HCT116 (cell line): ENCODE measurements at regions not wholly inside any gene's neighbourhood (a gene's known extent, or its start where the extent isn't known, plus 50 kb on each side); places are given as distances from the start of the nearest gene placed in this dataset.

Experiments used
- ATAC-seq: fragments of 200-7000 bp; cut with Tn5 transposase; 2 replicates; pipeline ENCODE4 v1.9.1; 2020; ENCODE audit warnings: mild to moderate bottlenecking, moderate library complexity
- BruUV-seq: library from RNA; stranded (reverse); fragments of 400-500 nt; replicated peaks from 2 replicates; lab custom pipeline; 2021; lab: Mats Ljungman, UMichigan
- CTCF ChIA-PET: fragments of 300-600 bp; sonication (Branson Sonifier 250); formaldehyde crosslinking; loops from one replicate; lab custom pipeline; 2021; ENCODE audit warnings: antibody characterized with exemption; lab: Charles Lee
- POLR2A ChIA-PET: fragments of 300-600, 350-600 bp; sonication (Branson Sonifier 250); formaldehyde crosslinking; loops from one replicate; lab custom pipeline; 2021; ENCODE audit warnings: antibody characterized with exemption; lab: Charles Lee
- RAD21 ChIA-PET, 2 experiments: fragments of 300-600 bp; sonication (Branson Sonifier 250); formaldehyde crosslinking; loops; one replicate each; lab custom pipeline; 2023; ENCODE audit warnings: low total read pairs in 2 of 2; ENCODE audit not compliant: uncharacterized antibody in 2 of 2, unreplicated experiment in 2 of 2, low non-redundant PET in 1 of 2; lab: Charles Lee
- DNase-seq: peaks from one replicate; pipeline ENCODE4 v3.0.0-alpha.2; 2010; ENCODE audit warnings: low read depth, low spot score
- H2AFZ ChIP-seq: fragments of 200-600 bp; shearing (Covaris generic), sonication (generic); 2 replicates; pipeline ENCODE4 v1.6.1; 2017; ENCODE audit warnings: low read depth, mixed run types, mixed read lengths, antibody characterized with exemption, low read length; ENCODE audit not compliant: poor library complexity, severe bottlenecking
- H3K27ac ChIP-seq: 2 replicates; pipeline ENCODE4 v1.5.1; 2012; ENCODE audit warnings: low read depth, low read length
- H3K27me3 ChIP-seq: fragments of 200-600 bp; sonication (generic); 2 replicates; pipeline ENCODE4 v1.6.1; 2016; ENCODE audit warnings: mixed run types, low read length, mixed read lengths; ENCODE audit not compliant: insufficient read depth
- H3K36me3 ChIP-seq, 2 experiments: fragments of 200-500 bp in 1 of 2; fragments of 200-600 bp in 1 of 2; sonication (Bioruptor generic) in 1 of 2; sonication (generic) in 1 of 2; 2 replicates each; pipeline versions ENCODE4 v1.5.1 to v1.6.1; 2014 to 2016; ENCODE audit warnings: low read length in 2 of 2, inconsistent platforms in 1 of 2, mixed read lengths in 1 of 2, mixed run types in 1 of 2; ENCODE audit not compliant: insufficient read depth in 2 of 2, control insufficient read depth in 1 of 2
- H3K4me1 ChIP-seq, 2 experiments: fragments of 200-600 bp in 1 of 2; sonication (generic) in 1 of 2; 2 replicates each; pipeline versions ENCODE4 v1.5.1 to v1.6.1; 2012 to 2017; ENCODE audit warnings: low read length in 2 of 2, inconsistent platforms in 1 of 2, mild to moderate bottlenecking in 1 of 2, mixed read lengths in 1 of 2, mixed run types in 1 of 2, moderate library complexity in 1 of 2; ENCODE audit not compliant: insufficient read depth in 2 of 2, control insufficient read depth in 1 of 2
- H3K4me2 ChIP-seq: fragments of 200-600 bp; sonication (generic); 2 replicates; pipeline ENCODE4 v1.6.1; 2017; ENCODE audit warnings: mixed run types, low read length, mixed read lengths
- H3K4me3 ChIP-seq, 2 experiments: fragments of 200-600 bp in 1 of 2; sonication (generic) in 1 of 2; replicated peaks in 1 of 2; 2 replicates each; pipeline ENCODE4 v1.5.1; 2011 to 2016; ENCODE audit warnings: low read length in 2 of 2, control low read depth in 1 of 2, low read depth in 1 of 2, mild to moderate bottlenecking in 1 of 2, mixed read lengths in 1 of 2, mixed run types in 1 of 2
- H3K79me2 ChIP-seq: fragments of 200-600 bp; sonication (generic); 2 replicates; pipeline ENCODE4 v1.6.1; 2017; ENCODE audit warnings: mild to moderate bottlenecking, mixed run types, low read length, moderate library complexity, mixed read lengths; ENCODE audit not compliant: insufficient read depth
- H3K9ac ChIP-seq: fragments of 200-600 bp; sonication (generic); 2 replicates; pipeline ENCODE4 v1.6.1; 2016; ENCODE audit warnings: low read length, mixed read lengths
- H3K9me2 ChIP-seq: fragments of 200-600 bp; sonication (generic), shearing (Covaris generic); 2 replicates; pipeline ENCODE4 v1.6.1; 2017; ENCODE audit warnings: mixed run types, mild to moderate bottlenecking, moderate library complexity; ENCODE audit not compliant: insufficient read depth
- H3K9me3 ChIP-seq, 2 experiments: fragments of 200-500 bp in 1 of 2; fragments of 200-600 bp in 1 of 2; sonication (Bioruptor generic) in 1 of 2; sonication (generic) in 1 of 2; 2 replicates each; pipeline ENCODE4 v1.6.1; 2014 to 2017; ENCODE audit warnings: low read length in 2 of 2, mixed read lengths in 2 of 2, inconsistent platforms in 1 of 2, low read depth in 1 of 2, mild to moderate bottlenecking in 1 of 2, mixed run types in 1 of 2, moderate library complexity in 1 of 2; ENCODE audit not compliant: control insufficient read depth in 1 of 2, insufficient read depth in 1 of 2
- H4K20me1 ChIP-seq: fragments of 200-600 bp; sonication (generic), shearing (Covaris generic); 2 replicates; pipeline ENCODE4 v1.6.1; 2017; ENCODE audit warnings: mixed run types, mild to moderate bottlenecking, moderate library complexity; ENCODE audit not compliant: insufficient read depth
- CBX3 ChIP-seq: IDR thresholded peaks from 2 replicates; pipeline ENCODE4 v1.6.1; 2012; ENCODE audit warnings: low read depth
- CEBPB ChIP-seq: IDR thresholded peaks from 2 replicates; pipeline ENCODE4 v1.6.1; 2012; ENCODE audit warnings: low read depth
- EGR1 ChIP-seq: IDR thresholded peaks from 2 replicates; pipeline ENCODE4 v1.6.1; 2012; ENCODE audit warnings: low read depth
- ELF1 ChIP-seq: IDR thresholded peaks from 2 replicates; pipeline ENCODE4 v1.6.1; 2012; ENCODE audit warnings: low read depth, borderline replicate concordance
- EZH2 ChIP-seq: fragments of 200-600 bp; sonication (generic); IDR thresholded peaks from 2 replicates; pipeline ENCODE4 v1.6.1; 2017; ENCODE audit warnings: antibody characterized with exemption, mixed run types
- EZH2phosphoT487 ChIP-seq: fragments of 200-600 bp; IDR thresholded peaks from 2 replicates; pipeline ENCODE4 v1.6.1; 2018; ENCODE audit warnings: antibody characterized with exemption, borderline replicate concordance
- FOSL1 ChIP-seq: IDR thresholded peaks from 2 replicates; pipeline ENCODE4 v1.6.1; 2012; ENCODE audit warnings: low read depth
- JUND ChIP-seq: IDR thresholded peaks from 2 replicates; pipeline ENCODE4 v1.6.1; 2012
- POLR2A ChIP-seq: IDR thresholded peaks from 2 replicates; pipeline ENCODE4 v1.7.0; 2011; ENCODE audit warnings: borderline replicate concordance; ENCODE audit not compliant: insufficient read depth, insufficient read length; ENCODE audit errors: extremely low read depth
- POLR2AphosphoS5 ChIP-seq: IDR thresholded peaks from 2 replicates; pipeline ENCODE4 v1.6.1; 2011; ENCODE audit warnings: mild to moderate bottlenecking, low read depth, low read length, moderate library complexity
- RAD21 ChIP-seq: IDR thresholded peaks from 2 replicates; pipeline ENCODE4 v1.6.1; 2012; ENCODE audit warnings: low read depth, mild to moderate bottlenecking
- SP1 ChIP-seq: IDR thresholded peaks from 2 replicates; pipeline ENCODE4 v1.6.1; 2012; ENCODE audit warnings: low read depth
- SRF ChIP-seq: IDR thresholded peaks from 2 replicates; pipeline ENCODE4 v1.6.1; 2012; ENCODE audit warnings: low read depth
- TCF7L2 ChIP-seq: IDR thresholded peaks from 2 replicates; pipeline ENCODE4 v1.7.0; 2011; ENCODE audit warnings: borderline replicate concordance, inconsistent platforms; ENCODE audit not compliant: insufficient read depth, insufficient read length; ENCODE audit errors: extremely low read depth
- intact Hi-C: fragments of 100-400 bp; cut with micrococcal nuclease; formaldehyde crosslinking; loops from 2 replicates; pipeline ENCODE4 v1.10.0; 2022
- TF ChIP-seq, protein P1 (sequence below): IDR thresholded peaks from 2 replicates; pipeline ENCODE4 v1.6.1; 2011; ENCODE audit warnings: mild to moderate bottlenecking, low read length, moderate library complexity; ENCODE audit not compliant: insufficient replicate concordance; ENCODE audit errors: extremely low read depth
- TF ChIP-seq, protein P2 (sequence below), 3 experiments: fragments of 200-600 bp in 1 of 3; sonication (generic) in 1 of 3; IDR thresholded peaks in 2 of 3; conservative IDR thresholded peaks in 1 of 3; 2 replicates each; pipeline ENCODE4 v1.5.1; 2012 to 2017; ENCODE audit warnings: low read depth in 2 of 3, low read length in 2 of 3, antibody characterized with exemption in 1 of 3, borderline replicate concordance in 1 of 3, control low read depth in 1 of 3, mild to moderate bottlenecking in 1 of 3, mixed read lengths in 1 of 3, mixed run types in 1 of 3, moderate library complexity in 1 of 3; ENCODE audit not compliant: insufficient read depth in 1 of 3
- TF ChIP-seq, protein P3 (sequence below): IDR thresholded peaks from 2 replicates; pipeline ENCODE4 v1.6.1; 2012

DNA sequence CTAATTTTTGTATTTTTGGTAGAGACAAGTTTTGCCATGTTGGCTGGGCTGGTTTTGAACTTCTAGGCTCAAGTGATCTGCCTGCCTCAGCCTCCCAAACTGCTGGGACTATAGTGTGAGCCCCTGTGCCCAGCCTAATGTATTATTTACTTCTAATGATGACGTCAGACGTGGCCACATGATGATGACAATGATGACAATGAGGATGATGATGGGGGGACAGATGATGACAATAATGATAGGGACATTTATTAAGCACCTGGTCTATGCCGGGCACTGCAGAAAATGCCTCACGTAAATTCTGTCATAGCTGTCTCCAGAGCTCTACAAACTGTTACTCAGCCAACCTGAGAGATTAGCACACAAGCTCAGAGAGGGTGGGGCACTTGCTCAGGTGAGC is 169.3 kb downstream of the SHANK2 start:
- ChIA-PET POLR2A (no interaction called here), CTCF (no interaction called here), RAD21 (no interaction called here)
- Histone ChIP-seq H4K20me1 (no peaks in the 10 kb centered on the region), H3K27ac (no peak overlapping the region), H3K27me3 (no peaks in the 10 kb centered on the region), H3K4me1 (no peaks in the 10 kb centered on the region), H3K9ac (no peak overlapping the region), H3K9me2 (no peaks in the 10 kb centered on the region), H3K4me2 (no peak overlapping the region), H3K36me3 (no peaks in the 10 kb centered on the region), H2AFZ (no peak overlapping the region), H3K79me2 (no peaks in the 10 kb centered on the region), H3K4me3 (no peak overlapping the region), H3K9me3 (no peaks in the 10 kb centered on the region)
- no peak for TF ChIP-seq POLR2A
- TF ChIP-seq ELF1 = no peak
- TF ChIP-seq CEBPB = no peak
- TF ChIP-seq JUND = no peak
- no peak for TF ChIP-seq EZH2phosphoT487
- TF ChIP-seq FOSL1 = no peak
- no peak for TF ChIP-seq SRF
- DNase-seq = no peak
- BruUV-seq = no TSS peak
- intact Hi-C loops = no loop called here
- no peak for ATAC-seq

DNA sequence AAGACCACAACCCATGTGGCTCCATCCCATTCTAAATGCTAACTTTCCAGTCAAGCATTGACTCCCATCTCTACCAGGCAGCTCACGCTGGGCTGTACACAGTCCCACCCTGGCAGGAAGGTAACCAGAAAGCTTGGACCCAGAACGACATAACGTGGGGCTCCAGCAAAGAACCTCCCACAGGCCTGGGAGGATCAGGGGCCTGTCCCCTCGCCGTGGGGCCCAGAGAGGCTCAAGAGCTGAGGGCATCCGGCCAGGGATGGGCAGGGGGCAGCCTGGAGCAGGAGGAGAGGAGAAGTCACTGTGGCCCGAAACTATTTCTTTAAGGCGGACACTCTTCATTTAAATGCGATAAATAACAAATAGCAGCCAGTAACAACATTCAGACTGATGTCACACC is 169.9 kb downstream of the SHANK2 start:
- Histone ChIP-seq H3K36me3 (no peaks in the 10 kb centered on the region), H3K4me2 (no peak overlapping the region), H3K4me1 (no peaks in the 10 kb centered on the region), H3K4me3 (no peak overlapping the region), H3K27ac (no peak overlapping the region), H3K9me2 (no peaks in the 10 kb centered on the region), H3K9me3 (no peaks in the 10 kb centered on the region), H3K9ac (no peak overlapping the region), H2AFZ (no peak overlapping the region), H3K27me3 (no peaks in the 10 kb centered on the region), H4K20me1 (no peaks in the 10 kb centered on the region), H3K79me2 (no peaks in the 10 kb centered on the region)
- RAD21 ChIA-PET = no interaction called here
- DNase-seq (no peak), ATAC-seq (no peak)
- POLR2A ChIA-PET = no interaction called here
- intact Hi-C loops = no loop called here
- no TSS peak for BruUV-seq
- CTCF ChIA-PET = no interaction called here
- TF ChIP-seq POLR2AphosphoS5 (no peak), POLR2A (no peak), TCF7L2 (no peak), SP1 (no peak), FOSL1 (no peak), EZH2 (no peak), JUND (no peak), SRF (no peak), RAD21 (no peak), CBX3 (no peak), EGR1 (no peak), CEBPB (no peak)
- TF ChIP-seq, protein P1, sequence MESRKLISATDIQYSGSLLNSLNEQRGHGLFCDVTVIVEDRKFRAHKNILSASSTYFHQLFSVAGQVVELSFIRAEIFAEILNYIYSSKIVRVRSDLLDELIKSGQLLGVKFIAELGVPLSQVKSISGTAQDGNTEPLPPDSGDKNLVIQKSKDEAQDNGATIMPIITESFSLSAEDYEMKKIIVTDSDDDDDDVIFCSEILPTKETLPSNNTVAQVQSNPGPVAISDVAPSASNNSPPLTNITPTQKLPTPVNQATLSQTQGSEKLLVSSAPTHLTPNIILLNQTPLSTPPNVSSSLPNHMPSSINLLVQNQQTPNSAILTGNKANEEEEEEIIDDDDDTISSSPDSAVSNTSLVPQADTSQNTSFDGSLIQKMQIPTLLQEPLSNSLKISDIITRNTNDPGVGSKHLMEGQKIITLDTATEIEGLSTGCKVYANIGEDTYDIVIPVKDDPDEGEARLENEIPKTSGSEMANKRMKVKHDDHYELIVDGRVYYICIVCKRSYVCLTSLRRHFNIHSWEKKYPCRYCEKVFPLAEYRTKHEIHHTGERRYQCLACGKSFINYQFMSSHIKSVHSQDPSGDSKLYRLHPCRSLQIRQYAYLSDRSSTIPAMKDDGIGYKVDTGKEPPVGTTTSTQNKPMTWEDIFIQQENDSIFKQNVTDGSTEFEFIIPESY = no peak
- TF ChIP-seq, protein P2, sequence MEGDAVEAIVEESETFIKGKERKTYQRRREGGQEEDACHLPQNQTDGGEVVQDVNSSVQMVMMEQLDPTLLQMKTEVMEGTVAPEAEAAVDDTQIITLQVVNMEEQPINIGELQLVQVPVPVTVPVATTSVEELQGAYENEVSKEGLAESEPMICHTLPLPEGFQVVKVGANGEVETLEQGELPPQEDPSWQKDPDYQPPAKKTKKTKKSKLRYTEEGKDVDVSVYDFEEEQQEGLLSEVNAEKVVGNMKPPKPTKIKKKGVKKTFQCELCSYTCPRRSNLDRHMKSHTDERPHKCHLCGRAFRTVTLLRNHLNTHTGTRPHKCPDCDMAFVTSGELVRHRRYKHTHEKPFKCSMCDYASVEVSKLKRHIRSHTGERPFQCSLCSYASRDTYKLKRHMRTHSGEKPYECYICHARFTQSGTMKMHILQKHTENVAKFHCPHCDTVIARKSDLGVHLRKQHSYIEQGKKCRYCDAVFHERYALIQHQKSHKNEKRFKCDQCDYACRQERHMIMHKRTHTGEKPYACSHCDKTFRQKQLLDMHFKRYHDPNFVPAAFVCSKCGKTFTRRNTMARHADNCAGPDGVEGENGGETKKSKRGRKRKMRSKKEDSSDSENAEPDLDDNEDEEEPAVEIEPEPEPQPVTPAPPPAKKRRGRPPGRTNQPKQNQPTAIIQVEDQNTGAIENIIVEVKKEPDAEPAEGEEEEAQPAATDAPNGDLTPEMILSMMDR (IDR thresholded peaks at IDR 0.05 in 2 of 3, conservative IDR thresholded peaks at IDR 0.05 in 1 of 3; ENCODE audit: borderline replicate concordance in 1 of 3, insufficient read depth in 1 of 3, low read depth in 2 of 3, low read length in 2 of 3) = no peak
- TF ChIP-seq, protein P3, sequence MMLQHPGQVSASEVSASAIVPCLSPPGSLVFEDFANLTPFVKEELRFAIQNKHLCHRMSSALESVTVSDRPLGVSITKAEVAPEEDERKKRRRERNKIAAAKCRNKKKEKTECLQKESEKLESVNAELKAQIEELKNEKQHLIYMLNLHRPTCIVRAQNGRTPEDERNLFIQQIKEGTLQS = no peak
